ENCODE measurements at regions not wholly inside any gene's neighbourhood (a gene's known extent, or its start where the extent isn't known, plus 50 kb on each side); places are given as distances from the start of the nearest gene placed in this dataset.

DNA sequence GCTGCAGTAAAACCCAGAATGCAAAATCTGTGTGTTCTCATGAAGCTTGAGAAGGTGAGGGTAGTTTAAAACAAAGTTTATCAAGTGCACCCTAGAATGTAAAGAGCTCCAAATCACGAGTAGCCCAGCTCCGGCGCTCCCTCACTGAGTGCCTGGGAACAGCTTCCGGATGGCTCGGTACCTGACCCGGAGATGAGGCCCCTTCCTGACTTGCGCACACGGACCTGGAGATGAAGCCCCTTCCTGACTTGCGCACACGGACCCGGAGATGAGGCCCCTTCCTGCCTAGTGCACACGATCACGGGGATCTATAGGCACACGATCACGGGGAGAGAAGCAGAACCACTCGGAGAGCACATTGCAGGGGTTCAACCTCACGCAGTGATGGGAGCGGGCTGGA lies 322.1 kb upstream of the RNF32 start:
- TF ChIP-seq, protein P1, sequence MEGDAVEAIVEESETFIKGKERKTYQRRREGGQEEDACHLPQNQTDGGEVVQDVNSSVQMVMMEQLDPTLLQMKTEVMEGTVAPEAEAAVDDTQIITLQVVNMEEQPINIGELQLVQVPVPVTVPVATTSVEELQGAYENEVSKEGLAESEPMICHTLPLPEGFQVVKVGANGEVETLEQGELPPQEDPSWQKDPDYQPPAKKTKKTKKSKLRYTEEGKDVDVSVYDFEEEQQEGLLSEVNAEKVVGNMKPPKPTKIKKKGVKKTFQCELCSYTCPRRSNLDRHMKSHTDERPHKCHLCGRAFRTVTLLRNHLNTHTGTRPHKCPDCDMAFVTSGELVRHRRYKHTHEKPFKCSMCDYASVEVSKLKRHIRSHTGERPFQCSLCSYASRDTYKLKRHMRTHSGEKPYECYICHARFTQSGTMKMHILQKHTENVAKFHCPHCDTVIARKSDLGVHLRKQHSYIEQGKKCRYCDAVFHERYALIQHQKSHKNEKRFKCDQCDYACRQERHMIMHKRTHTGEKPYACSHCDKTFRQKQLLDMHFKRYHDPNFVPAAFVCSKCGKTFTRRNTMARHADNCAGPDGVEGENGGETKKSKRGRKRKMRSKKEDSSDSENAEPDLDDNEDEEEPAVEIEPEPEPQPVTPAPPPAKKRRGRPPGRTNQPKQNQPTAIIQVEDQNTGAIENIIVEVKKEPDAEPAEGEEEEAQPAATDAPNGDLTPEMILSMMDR (IDR thresholded peaks at IDR 0.05 in 8 of 11, conservative IDR thresholded peaks at IDR 0.05 in 3 of 11), result no peak
- TF ChIP-seq POLR2AphosphoS5 (IDR thresholded peaks at IDR 0.05), result no peak
- TF ChIP-seq POLR2A (IDR thresholded peaks at IDR 0.05), result no peak
